ENCODE measurements at regions not wholly inside any gene's neighbourhood (a gene's known extent, or its start where the extent isn't known, plus 50 kb on each side); places are given as distances from the start of the nearest gene placed in this dataset.

DNA sequence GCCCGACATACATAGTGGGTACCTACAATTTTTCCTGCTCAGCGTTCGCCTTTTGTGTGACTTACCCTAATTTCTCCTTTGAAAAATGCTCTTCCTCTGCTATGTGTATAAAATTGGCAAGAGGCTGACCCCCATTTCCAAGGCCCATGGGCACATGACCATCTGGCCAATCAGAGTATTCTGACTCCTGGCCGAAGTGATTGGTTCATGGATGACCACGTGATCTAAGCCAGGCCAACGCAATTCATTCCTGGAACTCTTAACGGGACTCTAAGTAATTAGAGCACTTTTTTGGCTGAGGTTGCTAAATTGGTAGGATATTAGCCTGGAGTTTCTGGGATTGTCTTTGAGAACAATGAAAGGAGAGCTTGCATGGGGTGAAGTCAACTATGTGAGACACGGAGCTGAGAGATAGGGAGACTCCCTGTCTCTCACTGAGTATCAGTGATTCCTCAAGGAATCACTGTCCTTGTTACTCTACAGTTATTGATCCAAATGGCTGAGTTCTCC is 110.1 kb upstream of the TBX3 start:
- no peak for TF ChIP-seq TAF1 (conservative IDR thresholded peaks at IDR 0.05)
- TF ChIP-seq RAD21 (IDR thresholded peaks at IDR 0.05), result no peak
- TF ChIP-seq, protein P1, sequence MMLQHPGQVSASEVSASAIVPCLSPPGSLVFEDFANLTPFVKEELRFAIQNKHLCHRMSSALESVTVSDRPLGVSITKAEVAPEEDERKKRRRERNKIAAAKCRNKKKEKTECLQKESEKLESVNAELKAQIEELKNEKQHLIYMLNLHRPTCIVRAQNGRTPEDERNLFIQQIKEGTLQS (IDR thresholded peaks at IDR 0.05), result no peak
- TF ChIP-seq FOXA2 (IDR thresholded peaks at IDR 0.05), result no peak
- TF ChIP-seq HNF4A (conservative IDR thresholded peaks at IDR 0.05), result no peak
- no peak for TF ChIP-seq HNF4G (IDR thresholded peaks at IDR 0.05)
- TF ChIP-seq, protein P2, sequence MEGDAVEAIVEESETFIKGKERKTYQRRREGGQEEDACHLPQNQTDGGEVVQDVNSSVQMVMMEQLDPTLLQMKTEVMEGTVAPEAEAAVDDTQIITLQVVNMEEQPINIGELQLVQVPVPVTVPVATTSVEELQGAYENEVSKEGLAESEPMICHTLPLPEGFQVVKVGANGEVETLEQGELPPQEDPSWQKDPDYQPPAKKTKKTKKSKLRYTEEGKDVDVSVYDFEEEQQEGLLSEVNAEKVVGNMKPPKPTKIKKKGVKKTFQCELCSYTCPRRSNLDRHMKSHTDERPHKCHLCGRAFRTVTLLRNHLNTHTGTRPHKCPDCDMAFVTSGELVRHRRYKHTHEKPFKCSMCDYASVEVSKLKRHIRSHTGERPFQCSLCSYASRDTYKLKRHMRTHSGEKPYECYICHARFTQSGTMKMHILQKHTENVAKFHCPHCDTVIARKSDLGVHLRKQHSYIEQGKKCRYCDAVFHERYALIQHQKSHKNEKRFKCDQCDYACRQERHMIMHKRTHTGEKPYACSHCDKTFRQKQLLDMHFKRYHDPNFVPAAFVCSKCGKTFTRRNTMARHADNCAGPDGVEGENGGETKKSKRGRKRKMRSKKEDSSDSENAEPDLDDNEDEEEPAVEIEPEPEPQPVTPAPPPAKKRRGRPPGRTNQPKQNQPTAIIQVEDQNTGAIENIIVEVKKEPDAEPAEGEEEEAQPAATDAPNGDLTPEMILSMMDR (IDR thresholded peaks at IDR 0.05; ENCODE audit: low read depth, low read length, missing input control), result no peak
- TF ChIP-seq EGR1 (IDR thresholded peaks at IDR 0.05; ENCODE audit: low read depth in 2 of 2), result no peak
- TF ChIP-seq, protein P3, sequence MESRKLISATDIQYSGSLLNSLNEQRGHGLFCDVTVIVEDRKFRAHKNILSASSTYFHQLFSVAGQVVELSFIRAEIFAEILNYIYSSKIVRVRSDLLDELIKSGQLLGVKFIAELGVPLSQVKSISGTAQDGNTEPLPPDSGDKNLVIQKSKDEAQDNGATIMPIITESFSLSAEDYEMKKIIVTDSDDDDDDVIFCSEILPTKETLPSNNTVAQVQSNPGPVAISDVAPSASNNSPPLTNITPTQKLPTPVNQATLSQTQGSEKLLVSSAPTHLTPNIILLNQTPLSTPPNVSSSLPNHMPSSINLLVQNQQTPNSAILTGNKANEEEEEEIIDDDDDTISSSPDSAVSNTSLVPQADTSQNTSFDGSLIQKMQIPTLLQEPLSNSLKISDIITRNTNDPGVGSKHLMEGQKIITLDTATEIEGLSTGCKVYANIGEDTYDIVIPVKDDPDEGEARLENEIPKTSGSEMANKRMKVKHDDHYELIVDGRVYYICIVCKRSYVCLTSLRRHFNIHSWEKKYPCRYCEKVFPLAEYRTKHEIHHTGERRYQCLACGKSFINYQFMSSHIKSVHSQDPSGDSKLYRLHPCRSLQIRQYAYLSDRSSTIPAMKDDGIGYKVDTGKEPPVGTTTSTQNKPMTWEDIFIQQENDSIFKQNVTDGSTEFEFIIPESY (IDR thresholded peaks at IDR 0.05), result no peak
- TF ChIP-seq NR2F2 (IDR thresholded peaks at IDR 0.05), result no peak
- TF ChIP-seq FOXA1 (IDR thresholded peaks at IDR 0.05), result no peak
- TF ChIP-seq, protein P4, sequence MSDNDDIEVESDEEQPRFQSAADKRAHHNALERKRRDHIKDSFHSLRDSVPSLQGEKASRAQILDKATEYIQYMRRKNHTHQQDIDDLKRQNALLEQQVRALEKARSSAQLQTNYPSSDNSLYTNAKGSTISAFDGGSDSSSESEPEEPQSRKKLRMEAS (IDR thresholded peaks at IDR 0.05), result no peak
- TF ChIP-seq, protein P5, sequence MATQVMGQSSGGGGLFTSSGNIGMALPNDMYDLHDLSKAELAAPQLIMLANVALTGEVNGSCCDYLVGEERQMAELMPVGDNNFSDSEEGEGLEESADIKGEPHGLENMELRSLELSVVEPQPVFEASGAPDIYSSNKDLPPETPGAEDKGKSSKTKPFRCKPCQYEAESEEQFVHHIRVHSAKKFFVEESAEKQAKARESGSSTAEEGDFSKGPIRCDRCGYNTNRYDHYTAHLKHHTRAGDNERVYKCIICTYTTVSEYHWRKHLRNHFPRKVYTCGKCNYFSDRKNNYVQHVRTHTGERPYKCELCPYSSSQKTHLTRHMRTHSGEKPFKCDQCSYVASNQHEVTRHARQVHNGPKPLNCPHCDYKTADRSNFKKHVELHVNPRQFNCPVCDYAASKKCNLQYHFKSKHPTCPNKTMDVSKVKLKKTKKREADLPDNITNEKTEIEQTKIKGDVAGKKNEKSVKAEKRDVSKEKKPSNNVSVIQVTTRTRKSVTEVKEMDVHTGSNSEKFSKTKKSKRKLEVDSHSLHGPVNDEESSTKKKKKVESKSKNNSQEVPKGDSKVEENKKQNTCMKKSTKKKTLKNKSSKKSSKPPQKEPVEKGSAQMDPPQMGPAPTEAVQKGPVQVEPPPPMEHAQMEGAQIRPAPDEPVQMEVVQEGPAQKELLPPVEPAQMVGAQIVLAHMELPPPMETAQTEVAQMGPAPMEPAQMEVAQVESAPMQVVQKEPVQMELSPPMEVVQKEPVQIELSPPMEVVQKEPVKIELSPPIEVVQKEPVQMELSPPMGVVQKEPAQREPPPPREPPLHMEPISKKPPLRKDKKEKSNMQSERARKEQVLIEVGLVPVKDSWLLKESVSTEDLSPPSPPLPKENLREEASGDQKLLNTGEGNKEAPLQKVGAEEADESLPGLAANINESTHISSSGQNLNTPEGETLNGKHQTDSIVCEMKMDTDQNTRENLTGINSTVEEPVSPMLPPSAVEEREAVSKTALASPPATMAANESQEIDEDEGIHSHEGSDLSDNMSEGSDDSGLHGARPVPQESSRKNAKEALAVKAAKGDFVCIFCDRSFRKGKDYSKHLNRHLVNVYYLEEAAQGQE (IDR thresholded peaks at IDR 0.05), result no peak
- no peak for TF ChIP-seq YY1 (IDR thresholded peaks at IDR 0.05)
- no peak for TF ChIP-seq SP1 (IDR thresholded peaks at IDR 0.05)
- TF ChIP-seq JUND (IDR thresholded peaks at IDR 0.05), result no peak
- no peak for TF ChIP-seq RXRA (IDR thresholded peaks at IDR 0.05)
- TF ChIP-seq GABPA (IDR thresholded peaks at IDR 0.05 in 1 of 2, conservative IDR thresholded peaks at IDR 0.05 in 1 of 2), result no peak
- H3K36me3 ChIP-seq (ENCODE audit: control insufficient read depth in 4 of 4, insufficient read depth in 3 of 4, low read depth in 1 of 4, low read length in 3 of 4), result no peaks in the 10 kb centered on the region

More for the DNA sequence above, 110.1 kb upstream of the TBX3 start:
- Histone ChIP-seq H3K9ac (ENCODE audit: low read depth in 1 of 2, low read length in 2 of 2) (no peak overlapping the region), H3K27ac (ENCODE audit: low read depth in 1 of 2, low read length in 2 of 2) (no peak overlapping the region), H3K4me1 (ENCODE audit: control insufficient read depth in 4 of 4, insufficient read depth in 4 of 4, low read length in 3 of 4) (no peaks in the 10 kb centered on the region), H3K27me3 (ENCODE audit: control insufficient read depth in 4 of 4, insufficient read depth in 4 of 4, low read length in 3 of 4) (no peaks in the 10 kb centered on the region), H3K4me3 (ENCODE audit: low read depth in 1 of 3, low read length in 3 of 3) (no peak overlapping the region), H3K9me3 (ENCODE audit: control insufficient read depth in 4 of 4, low read length in 3 of 4) (no peaks in the 10 kb centered on the region)
- 83% methylated on average over 8 of the region's 8 CpGs for WGBS
- no peak for DNase-seq (ENCODE audit: low spot score)

Data from liver (tissue), 8 donors.